HT1080 (cell line): ENCODE measurements at regions not wholly inside any gene's neighbourhood (a gene's known extent, or its start where the extent isn't known, plus 50 kb on each side); places are given as distances from the start of the nearest gene placed in this dataset.
"Not testable (repeated sequence)": the region's sequence is repeated elsewhere in the genome, so short reads cannot be mapped to it uniquely, and the experiment has no call there.

Experiments used
- DNase-seq: peaks from one replicate; pipeline ENCODE4 v3.0.0-alpha.2; 2015; ENCODE audit warnings: low read depth

GRCh38 chr10:120047926-120048325 lies 155.4 kb downstream of the SEC23IP start:
- DNase-seq = no peak

- DNase-seq = peak; percentile 4
Observed at GRCh38 chr10:120048391-120048790, 155.9 kb downstream of the SEC23IP start.

- DNase-seq = no peak
Observed at GRCh38 chr10:120051671-120052070, 159.1 kb downstream of the SEC23IP start.

GRCh38 chr10:120052964-120053702 lies 160.6 kb downstream of the SEC23IP start:
- no peak for DNase-seq

- DNase-seq = not testable (repeated sequence)
Observed at GRCh38 chr10:120059790-120060189, 167.3 kb downstream of the SEC23IP start.

DNA sequence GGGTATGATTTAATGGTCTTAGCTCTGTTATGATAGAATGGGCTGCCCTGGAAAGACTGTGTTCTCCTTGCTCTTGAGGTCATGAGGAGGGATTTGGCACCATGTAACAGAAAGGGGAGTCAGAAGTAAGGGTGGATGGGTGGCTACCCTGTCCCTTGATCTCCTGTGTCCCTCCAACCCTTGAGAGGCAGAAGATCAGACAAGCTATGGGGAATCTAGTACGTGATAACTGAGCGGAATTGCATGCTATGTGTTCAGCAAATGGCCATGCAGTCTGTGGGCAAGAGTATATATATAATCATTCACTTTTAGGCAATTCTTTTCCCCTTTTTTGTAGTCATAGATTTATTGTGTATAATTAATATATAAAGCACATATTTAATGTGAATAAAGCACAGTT lies 174.9 kb downstream of the SEC23IP start:
- no peak for DNase-seq

DNA sequence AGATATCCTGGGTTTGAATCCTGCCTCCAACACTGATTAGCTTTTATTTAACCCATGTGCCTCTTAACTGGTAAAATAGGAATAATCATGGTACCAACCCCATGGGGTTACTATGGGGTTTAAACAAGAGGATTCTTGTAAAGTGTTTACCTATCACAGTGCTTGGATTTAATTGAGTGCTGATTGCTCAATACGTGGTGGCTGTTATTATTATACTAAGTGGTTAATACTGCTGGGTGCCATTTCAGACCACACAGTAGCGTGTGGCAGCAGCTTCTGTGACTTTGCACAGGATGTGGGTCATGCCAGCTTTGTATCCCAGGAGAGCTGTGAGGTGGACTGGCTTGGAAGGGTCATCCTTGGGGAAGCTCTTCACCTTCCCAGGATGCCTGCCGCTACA lies 177.2 kb downstream of the SEC23IP start:
- DNase-seq = peak; percentile 15

- no peak for DNase-seq
Observed at GRCh38 chr10:120075349-120075748, 182.8 kb downstream of the SEC23IP start.

DNA sequence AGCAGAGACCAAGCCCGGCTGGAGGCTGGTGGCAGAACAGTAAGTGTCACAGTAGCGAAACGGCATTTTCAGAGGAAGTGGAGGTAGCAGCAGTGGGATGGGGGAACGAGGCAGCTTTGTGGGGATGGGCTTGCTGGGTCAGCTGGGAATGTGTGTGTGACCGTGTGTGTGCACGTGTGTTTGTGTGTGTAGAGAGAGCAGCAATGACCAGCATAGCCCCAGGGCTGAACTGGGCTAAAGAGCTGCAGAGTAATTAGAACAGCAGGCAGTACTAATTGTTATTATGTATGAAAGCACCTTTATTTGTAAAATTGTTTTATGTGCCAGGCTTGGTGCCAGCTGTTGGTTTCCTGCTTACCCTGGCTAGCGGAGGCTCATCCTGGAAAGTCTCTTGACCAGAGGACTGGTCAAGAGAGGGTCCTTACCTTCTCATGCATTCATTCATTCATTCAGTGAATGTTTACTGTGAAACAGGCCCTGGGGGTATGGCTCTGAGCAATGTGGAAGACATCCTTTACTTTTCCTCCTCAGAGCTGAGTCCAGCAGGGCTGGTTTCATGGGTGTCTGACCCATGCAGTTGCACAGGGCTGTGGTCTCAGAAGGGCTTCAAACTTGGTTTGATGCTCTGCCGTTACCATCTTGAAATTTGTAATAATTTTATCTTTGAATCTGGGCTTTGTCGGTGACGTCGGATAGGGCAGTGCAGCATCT lies 184.6 kb downstream of the SEC23IP start:
- peak; percentile 3 for DNase-seq

GRCh38 chr10:120077707-120078492 lies 185.4 kb downstream of the SEC23IP start:
- DNase-seq = no peak

- no peak for DNase-seq
Observed at GRCh38 chr10:120085096-120085796, 192.7 kb downstream of the SEC23IP start.

- DNase-seq = no peak
Observed at GRCh38 chr10:120086066-120086465, 193.5 kb downstream of the SEC23IP start.

DNA sequence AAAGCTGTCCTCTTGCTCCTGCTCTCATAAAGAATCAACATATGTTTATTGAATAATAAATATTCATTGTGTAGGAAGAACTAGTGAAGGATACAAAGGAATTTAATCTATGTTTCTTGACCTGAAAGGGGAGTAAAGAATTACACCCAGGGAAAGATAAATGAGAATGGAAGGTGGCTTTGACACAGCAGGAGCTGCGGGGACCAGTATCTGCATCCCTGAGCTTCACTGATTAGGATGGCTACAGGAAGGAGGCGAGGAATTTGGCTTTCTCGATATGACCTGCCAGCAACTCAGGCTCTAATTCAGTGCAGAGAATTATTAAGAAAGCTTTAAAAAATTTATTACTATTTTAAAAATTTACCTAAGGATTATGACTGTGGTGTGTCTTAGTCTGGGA lies 194.6 kb downstream of the SEC23IP start:
- no peak for DNase-seq

GRCh38 chr10:120095875-120096274 lies 203.3 kb downstream of the SEC23IP start:
- DNase-seq = no peak

DNA sequence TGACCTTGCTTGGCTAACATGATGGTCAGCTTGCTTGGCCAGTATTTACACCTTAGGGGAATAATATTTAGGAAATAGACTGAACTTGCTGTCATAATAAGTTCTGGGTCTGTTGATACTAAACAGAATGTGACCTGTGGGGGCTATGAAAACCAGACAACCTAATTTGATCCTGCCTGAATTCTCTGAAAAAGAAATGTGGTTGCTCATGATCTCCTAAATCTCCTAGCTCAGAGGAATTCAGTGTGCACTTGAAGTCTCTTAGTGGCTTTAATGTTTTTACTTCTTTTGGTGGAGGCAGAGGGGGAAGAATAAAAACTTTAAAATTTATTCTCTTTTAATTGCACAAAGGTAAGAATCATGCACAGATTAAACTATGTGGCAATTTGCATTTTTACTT lies 205.2 kb downstream of the SEC23IP start:
- no peak for DNase-seq

DNA sequence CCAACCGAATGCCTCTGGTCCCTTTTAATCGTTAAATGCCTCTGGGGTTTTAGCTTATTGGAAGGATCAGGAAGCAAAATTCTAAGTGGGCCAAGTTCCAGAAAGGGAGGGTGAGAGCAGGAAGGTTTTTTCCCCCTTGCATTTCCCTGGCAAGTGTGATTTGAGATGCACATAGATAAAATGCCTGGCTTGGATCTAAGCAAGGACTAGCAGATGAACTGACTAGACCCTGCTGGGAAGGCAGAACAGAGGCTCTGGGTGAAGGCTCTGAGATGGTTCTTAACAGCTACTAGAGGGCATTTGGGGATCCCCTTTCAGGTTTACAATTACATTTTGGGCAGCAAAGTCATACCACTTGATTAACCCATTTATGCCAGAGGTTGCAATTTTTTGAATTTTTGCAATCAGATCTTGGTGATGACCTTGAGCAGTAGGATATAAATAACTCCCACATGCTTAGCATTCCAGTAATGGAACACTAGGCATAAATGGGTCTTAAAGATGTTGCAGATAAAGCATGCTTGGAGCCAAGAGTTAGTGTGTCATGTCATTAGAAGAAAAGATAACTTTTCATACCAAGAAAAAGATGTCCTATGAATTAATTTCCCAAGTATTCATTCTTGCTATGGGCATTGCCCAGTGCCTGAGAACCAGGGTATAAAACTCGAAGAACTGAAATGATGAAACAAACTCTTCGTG lies 205.9 kb downstream of the SEC23IP start:
- no peak for DNase-seq

GRCh38 chr10:120103738-120104560 lies 211.4 kb downstream of the SEC23IP start:
- no peak for DNase-seq

DNA sequence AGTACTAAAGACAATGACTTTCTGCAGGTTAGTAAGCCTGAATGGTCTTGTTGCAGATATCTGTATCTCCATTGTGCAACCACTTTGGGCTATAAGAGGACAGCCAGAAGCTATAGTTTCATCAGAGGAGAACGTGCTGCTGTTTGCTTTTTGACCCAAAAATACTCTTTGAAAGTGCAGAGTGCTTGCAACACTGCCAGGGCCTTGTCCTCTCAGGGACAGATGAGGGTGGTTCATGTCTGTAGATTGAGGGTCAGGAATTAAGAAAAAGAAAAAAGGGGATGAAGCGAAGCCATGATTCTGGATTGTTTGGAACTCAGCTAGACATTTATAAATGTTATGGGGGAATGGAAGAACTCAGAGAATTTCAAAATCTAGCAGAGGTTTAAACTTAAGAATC lies 212.5 kb downstream of the SEC23IP start:
- DNase-seq = no peak

- DNase-seq = no peak
Observed at GRCh38 chr10:120105492-120105891, 213.0 kb downstream of the SEC23IP start.

DNA sequence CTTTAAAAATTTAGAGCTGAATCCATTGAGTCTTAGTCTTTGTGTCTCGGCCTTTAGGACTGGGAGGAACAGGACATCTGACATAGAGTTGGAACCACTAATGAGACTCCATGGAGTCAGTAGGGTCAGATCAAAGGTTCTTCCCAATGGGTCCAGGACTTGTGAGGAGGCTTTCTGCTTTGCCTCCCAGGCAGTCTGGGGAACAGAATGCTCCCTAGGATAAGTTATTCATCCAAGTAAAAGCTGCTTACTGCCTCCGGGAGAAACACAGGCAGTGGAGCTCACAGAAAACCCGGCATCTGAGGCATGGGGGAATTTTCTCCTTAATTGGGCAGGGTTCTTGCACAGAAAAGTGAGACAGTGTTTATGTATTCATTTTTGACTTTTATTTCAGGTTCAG lies 216.4 kb downstream of the SEC23IP start:
- no peak for DNase-seq
